Keratinocyte (primary cell): ENCODE measurements at regions not wholly inside any gene's neighbourhood (a gene's known extent, or its start where the extent isn't known, plus 50 kb on each side); places are given as distances from the start of the nearest gene placed in this dataset.

Experiments
- EZH2 ChIP-seq: IDR thresholded peaks from one replicate; pipeline ENCODE4 v1.6.1; 2012; ENCODE audit warnings: inconsistent platforms, mild to moderate bottlenecking, low read length, moderate library complexity
- TF ChIP-seq, protein P1 (sequence below), 3 experiments: IDR thresholded peaks in 1 of 3; conservative IDR thresholded peaks in 1 of 3; optimal IDR thresholded peaks in 1 of 3; 2 replicates in 2 of 3; 3 replicates in 1 of 3; pipeline versions ENCODE3 to v1.5.1; 2011; ENCODE audit warnings: low read length in 3 of 3, mild to moderate bottlenecking in 3 of 3, moderate library complexity in 2 of 3, control low read depth in 1 of 3, inconsistent platforms in 1 of 3; ENCODE audit not compliant: insufficient read depth in 2 of 3; ENCODE audit errors: extremely low read depth in 1 of 3

DNA sequence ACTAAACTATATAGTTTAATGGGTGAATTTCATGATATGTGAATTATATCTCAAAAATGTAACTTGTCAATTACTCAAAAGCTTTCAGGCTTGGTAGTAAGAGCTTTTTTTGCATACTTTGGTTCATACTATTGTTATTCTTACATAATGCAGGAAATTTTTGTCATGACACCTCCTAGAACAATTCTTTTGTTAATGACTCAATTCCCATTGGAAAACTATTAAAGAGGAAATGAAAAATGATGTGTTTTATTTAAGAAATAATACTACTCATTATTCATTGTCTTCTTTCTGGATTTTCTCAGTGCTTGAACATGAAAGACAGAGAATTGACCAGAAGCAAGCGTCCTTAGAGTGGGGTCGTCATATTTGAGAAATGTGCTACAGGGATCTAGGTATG lies 196.4 kb upstream of the KCNJ16 start:
- TF ChIP-seq, protein P1, sequence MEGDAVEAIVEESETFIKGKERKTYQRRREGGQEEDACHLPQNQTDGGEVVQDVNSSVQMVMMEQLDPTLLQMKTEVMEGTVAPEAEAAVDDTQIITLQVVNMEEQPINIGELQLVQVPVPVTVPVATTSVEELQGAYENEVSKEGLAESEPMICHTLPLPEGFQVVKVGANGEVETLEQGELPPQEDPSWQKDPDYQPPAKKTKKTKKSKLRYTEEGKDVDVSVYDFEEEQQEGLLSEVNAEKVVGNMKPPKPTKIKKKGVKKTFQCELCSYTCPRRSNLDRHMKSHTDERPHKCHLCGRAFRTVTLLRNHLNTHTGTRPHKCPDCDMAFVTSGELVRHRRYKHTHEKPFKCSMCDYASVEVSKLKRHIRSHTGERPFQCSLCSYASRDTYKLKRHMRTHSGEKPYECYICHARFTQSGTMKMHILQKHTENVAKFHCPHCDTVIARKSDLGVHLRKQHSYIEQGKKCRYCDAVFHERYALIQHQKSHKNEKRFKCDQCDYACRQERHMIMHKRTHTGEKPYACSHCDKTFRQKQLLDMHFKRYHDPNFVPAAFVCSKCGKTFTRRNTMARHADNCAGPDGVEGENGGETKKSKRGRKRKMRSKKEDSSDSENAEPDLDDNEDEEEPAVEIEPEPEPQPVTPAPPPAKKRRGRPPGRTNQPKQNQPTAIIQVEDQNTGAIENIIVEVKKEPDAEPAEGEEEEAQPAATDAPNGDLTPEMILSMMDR (optimal IDR thresholded peaks at IDR 0.05 in 1 of 3, IDR thresholded peaks at IDR 0.05 in 1 of 3, conservative IDR thresholded peaks at IDR 0.05 in 1 of 3; ENCODE audit: extremely low read depth in 1 of 3, insufficient read depth in 2 of 3, low read length in 3 of 3) = no peak
- no peak for TF ChIP-seq EZH2
